HEK293 (cell line): ENCODE measurements at regions not wholly inside any gene's neighbourhood (a gene's known extent, or its start where the extent isn't known, plus 50 kb on each side); places are given as distances from the start of the nearest gene placed in this dataset.

Experiments used
- CTCF ChIA-PET: fragments of 350-600 bp; formaldehyde crosslinking; extraction: SDS; loops from one replicate; lab custom pipeline; 2021; ENCODE audit warnings: antibody characterized with exemption; lab: Yijun Ruan, JAX
- POLR2A ChIA-PET: fragments of 300-600 bp; formaldehyde crosslinking; extraction: SDS; loops from one replicate; lab custom pipeline; 2020; ENCODE audit warnings: antibody characterized with exemption, inconsistent platforms; lab: Yijun Ruan, JAX
- H3K27ac ChIP-seq: fragments of 200-500 bp; sonication (Bioruptor generic); 2 replicates; pipeline ENCODE4 v1.5.1; 2014; ENCODE audit warnings: low read depth, low read length, control low read depth, inconsistent platforms; ENCODE audit errors: extremely low read depth
- H3K36me3 ChIP-seq, 2 experiments: fragments of 200-500 bp in 1 of 2; sonication (Bioruptor generic) in 1 of 2; 1 replicate in 1 of 2; 2 replicates in 1 of 2; pipeline ENCODE4 v1.5.1; 2014 to 2017; ENCODE audit warnings: inconsistent platforms in 2 of 2, low read length in 2 of 2; ENCODE audit not compliant: control insufficient read depth in 2 of 2, insufficient read depth in 1 of 2
- H3K4me1 ChIP-seq: fragments of 200-500 bp; sonication (Bioruptor generic); 2 replicates; pipeline ENCODE4 v1.5.1; 2014; ENCODE audit warnings: mild to moderate bottlenecking, low read length, inconsistent platforms; ENCODE audit not compliant: control insufficient read depth, insufficient read depth
- H3K4me3 ChIP-seq: 2 replicates; pipeline ENCODE4 v1.5.1; 2011; ENCODE audit warnings: low read depth, mild to moderate bottlenecking, control low read depth, low read length, moderate library complexity
- H3K9me3 ChIP-seq: fragments of 200-500 bp; sonication (Bioruptor generic); 2 replicates; pipeline ENCODE4 v1.5.1; 2014; ENCODE audit warnings: low read depth, low read length, inconsistent platforms; ENCODE audit not compliant: control insufficient read depth, insufficient read depth
- HOXA7 ChIP-seq: sonication (generic); formaldehyde crosslinking; IDR thresholded peaks from 2 replicates; pipeline ENCODE4 v1.8.1; 2022; ENCODE audit warnings: missing genetic modification reagents, borderline replicate concordance
- MYNN ChIP-seq: fragments of 450-650 bp; formaldehyde crosslinking; IDR thresholded peaks from 2 replicates; pipeline ENCODE4 v1.5.1; 2016; ENCODE audit warnings: missing biosample characterization, missing genetic modification characterization, borderline replicate concordance
- OSR2 ChIP-seq: fragments of 450-650 bp; formaldehyde crosslinking; IDR thresholded peaks from 2 replicates; pipeline ENCODE4 v1.5.1; 2016; ENCODE audit warnings: missing biosample characterization, missing genetic modification characterization
- PRDM1 ChIP-seq: fragments of 450-650 bp; formaldehyde crosslinking; IDR thresholded peaks from 2 replicates; pipeline ENCODE4; 2016; ENCODE audit warnings: missing biosample characterization, missing genetic modification characterization
- SP7 ChIP-seq: fragments of 450-650 bp; formaldehyde crosslinking; IDR thresholded peaks from 2 replicates; pipeline ENCODE4 v1.5.1; 2016; ENCODE audit warnings: missing biosample characterization, missing genetic modification characterization
- ZFHX2 ChIP-seq: fragments of 450-650 bp; formaldehyde crosslinking; conservative IDR thresholded peaks from 2 replicates; pipeline ENCODE4 v1.5.1; 2016; ENCODE audit warnings: missing biosample characterization, missing genetic modification characterization
- ZNF140 ChIP-seq: fragments of 450-650 bp; formaldehyde crosslinking; IDR thresholded peaks from 2 replicates; pipeline ENCODE4 v1.5.1; 2016; ENCODE audit warnings: missing biosample characterization, missing genetic modification characterization
- ZNF157 ChIP-seq: fragments of 450-650 bp; formaldehyde crosslinking; IDR thresholded peaks from 2 replicates; pipeline ENCODE4 v1.5.1; 2016; ENCODE audit warnings: missing biosample characterization, missing genetic modification characterization
- ZNF404 ChIP-seq: fragments of 450-650 bp; formaldehyde crosslinking; IDR thresholded peaks from 2 replicates; pipeline ENCODE4 v1.5.1; 2017; ENCODE audit warnings: missing biosample characterization, missing genetic modification characterization
- ZNF514 ChIP-seq: fragments of 450-650 bp; formaldehyde crosslinking; IDR thresholded peaks from 2 replicates; pipeline ENCODE4 v1.5.1; 2016; ENCODE audit warnings: missing biosample characterization, missing genetic modification characterization
- ZNF529 ChIP-seq: fragments of 450-650 bp; formaldehyde crosslinking; IDR thresholded peaks from 2 replicates; pipeline ENCODE4 v1.5.1; 2017; ENCODE audit warnings: missing genetic modification characterization, missing biosample characterization; ENCODE audit not compliant: insufficient replicate concordance
- ZNF585B ChIP-seq: fragments of 450-650 bp; formaldehyde crosslinking; IDR thresholded peaks from 2 replicates; pipeline ENCODE4 v1.5.1; 2016; ENCODE audit warnings: missing biosample characterization, missing genetic modification characterization
- ZNF600 ChIP-seq: fragments of 450-650 bp; formaldehyde crosslinking; IDR thresholded peaks from 2 replicates; pipeline ENCODE4 v1.5.1; 2016; ENCODE audit warnings: missing biosample characterization, missing genetic modification characterization
- ZNF707 ChIP-seq: fragments of 450-650 bp; formaldehyde crosslinking; IDR thresholded peaks from 2 replicates; pipeline ENCODE4 v1.5.1; 2016; ENCODE audit warnings: missing biosample characterization, missing genetic modification characterization
- ZNF776 ChIP-seq: fragments of 450-650 bp; formaldehyde crosslinking; IDR thresholded peaks from 2 replicates; pipeline ENCODE4 v1.5.0; 2017; ENCODE audit warnings: missing biosample characterization, missing genetic modification characterization, borderline replicate concordance
- ZNF837 ChIP-seq: fragments of 450-650 bp; formaldehyde crosslinking; IDR thresholded peaks from 2 replicates; pipeline ENCODE4 v1.5.1; 2016; ENCODE audit warnings: missing biosample characterization, missing genetic modification characterization
- TF ChIP-seq, protein P1 (sequence below): fragments of 450-650 bp; formaldehyde crosslinking; IDR thresholded peaks from 2 replicates; pipeline ENCODE4 v1.5.1; 2017; ENCODE audit warnings: missing biosample characterization, missing genetic modification characterization
- TF ChIP-seq, protein P2 (sequence below): fragments of 450-650 bp; formaldehyde crosslinking; IDR thresholded peaks from 2 replicates; pipeline ENCODE4 v1.5.1; 2017; ENCODE audit warnings: missing biosample characterization, missing genetic modification characterization
- TF ChIP-seq, protein P3 (sequence below): fragments of 450-650 bp; formaldehyde crosslinking; IDR thresholded peaks from 2 replicates; pipeline ENCODE4 v1.5.1; 2017; ENCODE audit warnings: missing biosample characterization, missing genetic modification characterization

DNA sequence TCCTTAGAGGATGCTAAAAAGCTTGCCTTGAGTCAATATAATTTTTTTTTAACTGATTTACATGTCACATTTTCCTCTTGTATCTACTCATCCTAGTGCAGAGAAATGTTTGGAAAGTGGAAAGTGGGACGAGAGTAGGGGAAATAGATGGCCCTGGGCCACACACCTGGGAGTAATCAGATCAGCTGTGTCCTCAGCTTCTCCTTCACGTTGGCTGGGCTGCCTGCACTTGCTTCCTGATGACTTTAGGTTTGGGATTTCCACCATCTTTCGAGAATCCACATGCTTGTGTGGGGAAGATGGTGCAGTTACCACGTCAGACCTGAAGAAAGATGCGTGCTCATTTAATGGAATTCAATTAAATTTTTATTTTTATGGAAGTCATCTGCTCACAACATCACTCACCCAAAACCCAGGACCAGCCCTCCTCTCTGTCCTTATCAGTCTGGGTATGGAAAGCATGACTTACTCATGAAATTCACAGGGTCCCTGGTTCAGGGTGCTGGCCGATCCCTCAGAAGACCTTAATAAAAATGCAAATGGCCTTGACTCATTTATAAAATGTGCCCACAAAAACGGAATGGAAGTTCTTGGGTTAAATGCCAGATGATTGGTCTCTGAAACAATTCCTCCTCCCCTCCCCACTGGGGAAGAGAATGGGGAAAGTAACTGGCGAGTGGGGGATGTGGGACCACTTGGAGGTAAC is 74.5 kb upstream of the TIAM2 start:
- no peak overlapping the region for H3K4me3 ChIP-seq
- TF ChIP-seq ZNF585B (no peak), HOXA7 (CRISPR knock-in tag) (no peak), ZNF140 (tag by site-specific recombination) (no peak), ZNF514 (tag by site-specific recombination) (no peak), ZNF157 (tag by site-specific recombination) (no peak), ZNF707 (tag by site-specific recombination) (no peak), PRDM1 (tag by site-specific recombination) (no peak), OSR2 (no peak), ZNF404 (tag by site-specific recombination) (no peak), MYNN (tag by site-specific recombination) (no peak), ZNF837 (tag by site-specific recombination) (no peak), SP7 (no peak), ZFHX2 (tag by site-specific recombination) (no peak)
- TF ChIP-seq, protein P1, sequence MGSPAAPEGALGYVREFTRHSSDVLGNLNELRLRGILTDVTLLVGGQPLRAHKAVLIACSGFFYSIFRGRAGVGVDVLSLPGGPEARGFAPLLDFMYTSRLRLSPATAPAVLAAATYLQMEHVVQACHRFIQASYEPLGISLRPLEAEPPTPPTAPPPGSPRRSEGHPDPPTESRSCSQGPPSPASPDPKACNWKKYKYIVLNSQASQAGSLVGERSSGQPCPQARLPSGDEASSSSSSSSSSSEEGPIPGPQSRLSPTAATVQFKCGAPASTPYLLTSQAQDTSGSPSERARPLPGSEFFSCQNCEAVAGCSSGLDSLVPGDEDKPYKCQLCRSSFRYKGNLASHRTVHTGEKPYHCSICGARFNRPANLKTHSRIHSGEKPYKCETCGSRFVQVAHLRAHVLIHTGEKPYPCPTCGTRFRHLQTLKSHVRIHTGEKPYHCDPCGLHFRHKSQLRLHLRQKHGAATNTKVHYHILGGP (tag by site-specific recombination): no peak
- TF ChIP-seq, protein P2, sequence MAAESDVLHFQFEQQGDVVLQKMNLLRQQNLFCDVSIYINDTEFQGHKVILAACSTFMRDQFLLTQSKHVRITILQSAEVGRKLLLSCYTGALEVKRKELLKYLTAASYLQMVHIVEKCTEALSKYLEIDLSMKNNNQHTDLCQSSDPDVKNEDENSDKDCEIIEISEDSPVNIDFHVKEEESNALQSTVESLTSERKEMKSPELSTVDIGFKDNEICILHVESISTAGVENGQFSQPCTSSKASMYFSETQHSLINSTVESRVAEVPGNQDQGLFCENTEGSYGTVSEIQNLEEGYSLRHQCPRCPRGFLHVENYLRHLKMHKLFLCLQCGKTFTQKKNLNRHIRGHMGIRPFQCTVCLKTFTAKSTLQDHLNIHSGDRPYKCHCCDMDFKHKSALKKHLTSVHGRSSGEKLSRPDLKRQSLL (tag by site-specific recombination): no peak
- TF ChIP-seq, protein P3, sequence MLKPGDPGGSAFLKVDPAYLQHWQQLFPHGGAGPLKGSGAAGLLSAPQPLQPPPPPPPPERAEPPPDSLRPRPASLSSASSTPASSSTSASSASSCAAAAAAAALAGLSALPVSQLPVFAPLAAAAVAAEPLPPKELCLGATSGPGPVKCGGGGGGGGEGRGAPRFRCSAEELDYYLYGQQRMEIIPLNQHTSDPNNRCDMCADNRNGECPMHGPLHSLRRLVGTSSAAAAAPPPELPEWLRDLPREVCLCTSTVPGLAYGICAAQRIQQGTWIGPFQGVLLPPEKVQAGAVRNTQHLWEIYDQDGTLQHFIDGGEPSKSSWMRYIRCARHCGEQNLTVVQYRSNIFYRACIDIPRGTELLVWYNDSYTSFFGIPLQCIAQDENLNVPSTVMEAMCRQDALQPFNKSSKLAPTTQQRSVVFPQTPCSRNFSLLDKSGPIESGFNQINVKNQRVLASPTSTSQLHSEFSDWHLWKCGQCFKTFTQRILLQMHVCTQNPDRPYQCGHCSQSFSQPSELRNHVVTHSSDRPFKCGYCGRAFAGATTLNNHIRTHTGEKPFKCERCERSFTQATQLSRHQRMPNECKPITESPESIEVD (tag by site-specific recombination): no peak
- H3K9me3 ChIP-seq: no peaks in the 10 kb centered on the region
- no peak overlapping the region for H3K27ac ChIP-seq
- no peaks in the 10 kb centered on the region for H3K36me3 ChIP-seq
- ChIA-PET POLR2A (no interaction called here), CTCF (interaction anchor here (0.6 to 2.2 kb wide), 5 partner anchors 8 to 397 kb away, joined by 3 to 14 read pairs (median 4); no protein-coding TSS in a partner anchor)
- no peaks in the 10 kb centered on the region for H3K4me1 ChIP-seq

DNA sequence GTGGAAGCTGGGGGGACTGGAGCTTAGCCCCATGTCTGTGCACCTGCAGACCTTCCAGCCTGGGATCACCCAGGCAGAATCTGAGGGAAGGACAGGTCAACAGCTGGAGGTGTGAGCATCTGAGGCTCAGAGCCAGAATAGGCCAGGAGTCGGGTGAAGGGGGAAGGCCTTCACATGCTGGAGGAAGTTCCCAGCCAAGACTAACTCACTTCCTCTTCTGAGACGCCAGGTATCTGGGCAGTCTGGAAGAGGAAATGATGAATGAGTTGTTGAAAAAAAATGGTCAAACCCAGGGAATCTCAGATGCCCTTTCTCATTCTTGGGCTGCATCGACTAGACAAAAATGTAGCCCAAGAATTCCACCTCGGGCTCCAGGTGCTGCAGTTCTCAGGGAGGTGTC is 73.6 kb upstream of the TIAM2 start:
- no peak overlapping the region for H3K27ac ChIP-seq
- ChIA-PET CTCF (interaction anchor here (0.7 to 1.8 kb wide), 2 partner anchors 253 to 256 kb away, joined by 3 to 5 read pairs; no protein-coding TSS in a partner anchor), POLR2A (no interaction called here)
- no peak overlapping the region for H3K4me3 ChIP-seq
- no peaks in the 10 kb centered on the region for H3K9me3 ChIP-seq
- no peaks in the 10 kb centered on the region for H3K4me1 ChIP-seq
- no peaks in the 10 kb centered on the region for H3K36me3 ChIP-seq
- TF ChIP-seq ZNF776 (tag by site-specific recombination): no peak

DNA sequence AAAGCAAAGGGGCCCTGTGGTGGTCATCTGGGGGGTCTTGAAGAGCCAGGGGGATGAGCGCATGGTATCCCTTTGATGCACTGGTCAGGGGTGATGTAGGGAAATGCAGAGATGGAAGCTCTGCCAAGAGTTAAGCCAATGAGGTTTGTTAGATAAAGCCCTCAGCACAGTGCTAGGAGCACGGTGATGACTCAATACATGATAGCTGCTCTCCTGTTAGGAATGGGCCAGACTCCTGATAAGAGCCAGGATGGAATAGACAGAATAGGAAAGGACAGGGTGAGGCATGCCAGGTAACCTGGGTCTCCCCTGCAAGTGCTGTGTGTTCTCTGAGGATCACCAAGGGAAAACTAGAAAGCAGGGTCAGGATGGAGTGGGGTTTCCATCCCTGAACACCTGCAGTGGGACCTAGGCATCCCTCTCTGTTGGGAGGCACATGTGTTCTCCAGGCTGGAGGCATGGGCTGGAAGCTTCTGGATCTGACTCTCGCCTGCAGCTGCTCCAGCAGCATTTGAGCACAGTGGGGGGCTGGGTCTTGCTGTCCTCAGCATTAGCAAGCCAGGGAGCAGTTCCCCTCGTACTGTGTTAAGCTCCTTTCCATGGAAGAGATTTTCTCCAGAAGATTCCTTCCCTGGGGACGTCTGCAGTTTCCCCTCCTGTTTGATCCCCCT is 71.8 kb upstream of the TIAM2 start:
- Histone ChIP-seq H3K4me1 (no peaks in the 10 kb centered on the region), H3K36me3 (no peaks in the 10 kb centered on the region), H3K9me3 (no peaks in the 10 kb centered on the region), H3K4me3 (no peak overlapping the region), H3K27ac (no peak overlapping the region)
- ChIA-PET POLR2A (no interaction called here), CTCF (interaction anchor here (1.0 to 3.3 kb wide), 3 partner anchors 56 to 254 kb away, joined by 4 to 14 read pairs (median 14); no protein-coding TSS in a partner anchor)
- 0 out of 2 replicates have a peak, but pooled peaks have one; percentile 20 for TF ChIP-seq ZNF600 (tag by site-specific recombination)
- no peak for TF ChIP-seq ZNF529 (tag by site-specific recombination)
- TF ChIP-seq, all 188 proteins: peak for 1
